ENCODE measurements at regions not wholly inside any gene's neighbourhood (a gene's known extent, or its start where the extent isn't known, plus 50 kb on each side); places are given as distances from the start of the nearest gene placed in this dataset.

DNA sequence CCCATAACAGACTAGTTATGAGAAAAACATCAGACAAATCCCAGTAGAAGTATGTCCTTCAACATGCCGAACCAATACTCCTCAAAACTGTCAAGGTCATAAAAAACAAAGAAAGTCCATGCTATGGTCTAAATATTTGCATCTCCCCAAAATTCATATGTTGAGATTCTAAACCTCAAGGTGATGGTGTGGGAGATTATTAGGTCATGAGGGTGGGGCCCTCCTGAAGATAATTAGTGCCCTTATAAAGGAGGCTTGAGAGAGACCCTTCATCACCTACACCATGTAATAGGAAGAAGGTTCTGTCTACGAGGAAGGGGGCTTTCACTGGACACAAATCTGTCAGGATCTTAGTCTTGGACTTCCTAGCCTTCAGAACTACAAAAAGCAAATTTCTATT lies 118.6 kb upstream of the GUCY1A2 start:
- no peak for DNase-seq

DNA sequence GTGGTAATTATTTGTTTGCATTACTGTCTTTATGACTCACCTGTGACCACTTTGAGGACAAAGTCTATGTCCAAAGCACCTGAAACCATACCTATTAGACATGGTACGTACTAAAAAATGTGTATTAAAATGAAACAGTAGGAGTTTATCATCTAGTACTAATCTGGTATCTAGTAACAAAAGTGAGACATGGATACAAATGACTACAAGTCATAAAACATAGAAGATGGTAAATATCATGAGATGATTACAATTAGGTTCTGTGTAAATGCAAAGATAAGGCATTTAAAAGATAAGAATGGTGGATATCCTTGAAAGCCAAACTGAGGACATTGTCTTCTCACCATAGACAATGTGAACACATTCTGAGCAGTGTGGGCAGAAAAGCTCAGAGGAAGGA lies 113.5 kb upstream of the GUCY1A2 start:
- no peak for DNase-seq

DNA sequence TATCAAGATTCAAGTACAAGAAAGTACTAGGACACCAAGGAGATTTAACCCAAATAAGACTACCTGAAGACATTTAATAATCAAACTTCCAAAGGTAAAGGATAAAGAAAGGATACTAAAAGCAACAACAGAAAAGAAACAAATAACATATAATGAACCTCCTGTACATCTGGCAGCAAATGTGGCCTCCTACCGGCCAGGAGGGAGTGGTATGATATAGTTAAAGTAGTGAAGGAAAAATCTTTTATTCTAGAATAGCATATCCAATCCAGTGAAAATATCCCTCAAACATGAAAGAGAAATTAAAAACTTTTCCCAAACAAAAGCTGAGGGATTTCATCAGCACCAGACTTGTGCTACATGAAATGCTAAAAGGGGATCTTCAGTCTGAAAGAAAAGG lies 104.7 kb upstream of the GUCY1A2 start:
- no peak for DNase-seq

DNA sequence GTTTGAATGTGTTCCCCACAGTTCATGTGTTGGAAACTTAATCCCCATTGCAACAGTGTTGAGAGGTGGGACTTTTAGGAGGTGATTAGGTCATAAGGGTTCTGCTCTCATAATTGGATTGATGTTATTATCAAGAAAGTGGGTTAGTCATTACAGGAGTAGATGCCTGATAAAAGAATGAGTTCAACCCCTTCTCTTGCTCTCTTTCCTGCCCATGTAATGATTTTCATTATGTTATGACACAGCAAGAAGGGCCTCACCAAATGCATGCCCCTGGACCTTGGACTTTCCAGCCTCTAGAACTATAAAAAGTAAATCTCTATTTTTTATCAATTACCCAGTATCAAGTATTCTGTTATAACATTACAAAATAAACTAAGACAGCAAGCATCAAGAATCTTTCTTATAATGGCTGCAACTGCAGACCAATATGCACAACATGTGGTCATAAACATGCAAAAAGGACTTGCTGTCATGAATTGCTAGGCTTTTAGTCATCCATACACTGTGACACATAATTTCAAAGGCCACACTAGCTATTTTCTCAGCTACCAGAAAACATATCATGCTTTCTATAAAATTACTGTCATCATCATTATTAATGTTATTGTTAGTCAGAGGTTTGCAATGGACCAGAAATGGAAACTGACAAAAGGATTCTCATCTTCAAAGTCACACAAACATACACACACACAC lies 99.9 kb upstream of the GUCY1A2 start:
- DNase-seq: no peak

DNA sequence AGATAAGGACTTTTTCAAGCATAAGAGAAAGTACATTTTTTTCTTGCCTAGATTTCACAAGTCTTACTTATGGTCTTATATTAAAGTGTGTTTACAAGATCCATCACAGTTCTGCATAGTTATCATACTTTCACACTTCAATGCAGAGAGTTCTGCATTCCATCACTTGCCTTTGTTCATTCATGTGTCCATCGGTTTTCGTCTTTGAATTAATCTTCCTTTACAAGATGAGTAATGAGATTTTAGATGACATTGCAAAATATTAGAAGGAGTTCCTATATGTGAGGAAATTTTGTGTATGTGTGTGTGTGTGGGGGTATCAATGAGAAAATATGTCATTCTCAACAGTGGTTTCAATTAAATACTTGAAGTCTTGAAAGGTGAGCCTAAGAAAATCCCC lies 98.1 kb upstream of the GUCY1A2 start:
- no peak for DNase-seq

DNA sequence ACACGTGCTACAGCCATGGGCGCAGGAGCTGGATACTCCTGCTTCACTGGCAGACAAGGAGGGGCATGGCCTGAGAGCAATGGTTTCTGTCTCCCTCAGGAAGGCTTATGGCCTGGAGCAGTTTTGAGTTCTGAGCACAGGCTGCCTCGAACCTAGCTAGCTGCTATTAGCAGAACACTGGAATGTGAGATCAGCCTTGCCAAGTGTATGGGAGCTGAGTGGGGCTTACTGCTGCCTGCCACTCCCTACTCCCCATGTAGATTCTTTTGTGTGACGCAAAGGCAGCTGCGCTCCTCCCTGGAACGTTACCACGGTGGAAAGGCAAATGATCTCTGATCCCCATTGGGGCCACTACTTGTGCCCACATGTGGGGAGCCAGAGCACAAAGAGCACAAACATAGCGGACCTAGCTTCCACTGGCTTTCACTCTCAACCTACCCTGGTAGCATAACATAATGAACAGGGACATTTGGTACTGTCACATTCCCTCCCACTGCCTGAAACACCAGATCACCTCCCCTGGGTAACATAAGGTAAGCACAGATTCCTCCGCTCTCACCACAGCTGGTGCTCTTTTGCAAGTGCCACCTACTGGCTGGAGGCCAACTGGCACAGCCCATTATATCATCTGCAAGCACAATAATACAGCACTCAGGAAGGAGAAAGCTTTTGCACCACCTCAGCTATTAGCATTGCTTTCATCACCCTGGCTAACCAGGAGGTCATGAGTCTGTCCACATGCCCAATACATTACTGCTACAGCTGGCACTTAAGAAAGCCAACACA lies 84.6 kb upstream of the GUCY1A2 start:
- DNase-seq: no peak

DNA sequence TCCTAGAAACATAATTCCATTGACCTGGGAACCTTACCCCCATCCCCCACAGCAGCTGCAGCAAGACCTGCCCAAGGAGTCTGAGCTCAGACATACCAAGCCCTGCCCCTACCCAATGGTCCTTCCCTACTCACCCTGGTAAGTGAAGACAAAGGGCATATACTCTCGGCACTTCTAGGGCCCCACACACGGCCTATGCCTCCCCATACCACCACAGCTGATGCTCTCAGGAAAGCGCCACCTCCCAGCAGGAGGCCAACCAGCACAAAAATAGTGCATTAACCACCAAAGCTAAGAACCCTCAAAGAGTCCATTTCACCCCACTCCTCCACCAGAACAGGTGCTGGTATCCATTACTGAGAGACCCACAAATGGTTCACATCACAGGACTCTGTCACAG lies 74.4 kb upstream of the GUCY1A2 start:
- no peak for DNase-seq

DNA sequence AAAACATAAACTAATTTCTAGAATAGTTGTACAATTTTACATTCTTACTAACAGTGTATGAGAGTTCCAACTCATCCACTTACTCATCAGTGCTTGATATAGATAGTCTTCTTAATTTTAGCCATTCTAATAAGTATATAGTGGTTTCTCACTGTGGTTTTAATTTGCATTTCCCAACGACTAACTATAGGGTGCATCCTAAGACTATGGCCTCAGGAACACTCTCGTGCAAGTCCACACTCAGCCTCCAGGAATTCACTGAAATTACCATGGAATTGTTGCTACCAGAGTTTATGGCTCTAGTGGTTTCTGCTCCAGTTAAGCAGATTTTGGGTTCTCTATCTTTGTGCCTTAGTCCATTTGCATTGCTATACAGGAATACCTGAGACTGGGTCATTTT lies 60.1 kb upstream of the GUCY1A2 start:
- no peak for DNase-seq

DNA sequence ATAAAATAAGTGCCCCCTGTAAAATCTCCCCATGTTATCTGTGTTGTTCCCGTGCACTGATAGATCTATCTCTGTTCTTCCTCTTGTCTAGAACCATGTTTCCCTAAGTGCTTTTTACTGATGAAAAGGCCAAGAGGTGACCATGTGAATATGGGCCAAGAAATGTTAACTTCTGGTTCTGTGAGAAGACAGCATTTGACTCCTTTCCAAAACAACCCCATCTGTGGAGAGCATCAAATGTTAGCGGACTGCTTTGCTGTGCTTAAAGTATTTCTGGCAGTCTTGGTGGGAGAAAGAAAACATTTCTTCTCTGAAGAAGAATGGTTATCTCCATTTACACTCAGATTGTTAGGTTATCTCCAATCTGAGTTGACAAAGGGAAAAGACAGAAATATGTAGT lies 58.6 kb upstream of the GUCY1A2 start:
- DNase-seq: no peak

DNA sequence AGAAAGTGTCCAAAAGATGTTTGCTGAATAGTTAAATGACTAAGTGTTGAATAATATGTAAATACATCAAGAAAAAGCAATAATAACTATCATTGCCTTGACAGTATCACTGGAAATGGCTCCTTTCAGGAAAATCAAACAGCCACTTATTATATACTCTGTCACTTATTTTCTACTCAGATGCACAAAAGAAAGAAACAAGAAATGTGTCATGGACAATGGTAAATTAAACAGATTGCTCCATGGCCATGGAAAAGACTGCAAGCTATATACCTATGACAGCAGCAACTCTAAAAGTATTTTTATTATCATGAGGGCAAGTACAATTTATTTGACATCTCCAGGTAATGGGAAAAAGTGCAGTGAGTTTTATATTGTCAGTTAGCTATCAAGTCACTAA lies 52.9 kb upstream of the GUCY1A2 start:
- no peak for DNase-seq
